IPS-NIHi7 (cell line): ENCODE measurements at regions not wholly inside any gene's neighbourhood (a gene's known extent, or its start where the extent isn't known, plus 50 kb on each side); places are given as distances from the start of the nearest gene placed in this dataset.
"Not testable (repeated sequence)": the region's sequence is repeated elsewhere in the genome, so short reads cannot be mapped to it uniquely, and the experiment has no call there.

Source experiments
- DNase-seq: peaks from one replicate; pipeline ENCODE4 v3.0.0; 2012; ENCODE audit warnings: mixed read lengths; ENCODE audit errors: extremely low spot score

GRCh38 chr5:154702477-154702876 is 52.7 kb upstream of the LARP1 start:
- DNase-seq = no peak

- not testable (repeated sequence) for DNase-seq
These were observed 53.5 kb upstream of the LARP1 start for GRCh38 chr5:154701725-154702124.

DNA sequence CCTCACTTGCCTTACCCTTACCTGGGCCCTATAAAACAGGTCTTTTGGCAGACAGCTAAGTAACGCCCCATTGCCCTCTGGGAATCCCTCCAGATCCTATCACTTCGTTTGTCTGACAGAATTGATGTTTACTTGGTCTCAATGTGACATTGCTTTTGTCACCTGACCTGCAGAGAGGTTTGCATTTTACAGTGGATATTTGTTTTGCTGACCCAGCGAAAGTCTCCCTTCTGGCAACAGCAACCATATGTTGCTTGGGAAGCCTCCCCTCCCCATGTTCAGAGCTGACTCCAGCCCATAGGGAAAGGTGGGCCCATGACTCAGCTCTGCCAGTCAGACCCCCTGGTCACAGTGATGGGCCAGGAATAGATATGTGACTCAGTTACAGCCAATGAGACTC is 54.0 kb upstream of the LARP1 start:
- DNase-seq = peak; percentile 14

GRCh38 chr5:154700289-154700928 is 54.8 kb upstream of the LARP1 start:
- DNase-seq = not testable (repeated sequence)

GRCh38 chr5:154698763-154699162 is 56.4 kb upstream of the LARP1 start:
- DNase-seq = no peak

DNA sequence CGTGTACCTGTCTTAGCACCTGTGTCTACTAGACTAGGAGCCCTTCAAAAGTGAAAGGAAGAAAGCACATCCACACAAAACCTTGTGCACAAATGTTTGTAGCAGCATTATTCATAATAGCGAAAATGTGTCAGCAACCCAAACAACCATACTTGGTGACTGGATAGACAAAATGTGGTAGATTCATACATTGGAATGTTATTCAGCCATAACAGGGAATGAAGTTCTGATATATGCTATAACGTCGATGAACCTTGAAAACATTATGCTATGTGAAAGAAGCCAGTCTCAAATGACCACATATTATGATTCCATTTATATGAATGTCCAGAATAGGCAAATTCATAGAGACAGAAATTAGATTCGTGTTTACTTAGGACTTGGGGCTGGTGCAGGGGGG is 57.8 kb upstream of the LARP1 start:
- no peak for DNase-seq

- DNase-seq = no peak
These were observed 58.3 kb upstream of the LARP1 start for GRCh38 chr5:154696891-154697290.

GRCh38 chr5:154694159-154694558 is 61.0 kb upstream of the LARP1 start:
- DNase-seq = no peak

DNA sequence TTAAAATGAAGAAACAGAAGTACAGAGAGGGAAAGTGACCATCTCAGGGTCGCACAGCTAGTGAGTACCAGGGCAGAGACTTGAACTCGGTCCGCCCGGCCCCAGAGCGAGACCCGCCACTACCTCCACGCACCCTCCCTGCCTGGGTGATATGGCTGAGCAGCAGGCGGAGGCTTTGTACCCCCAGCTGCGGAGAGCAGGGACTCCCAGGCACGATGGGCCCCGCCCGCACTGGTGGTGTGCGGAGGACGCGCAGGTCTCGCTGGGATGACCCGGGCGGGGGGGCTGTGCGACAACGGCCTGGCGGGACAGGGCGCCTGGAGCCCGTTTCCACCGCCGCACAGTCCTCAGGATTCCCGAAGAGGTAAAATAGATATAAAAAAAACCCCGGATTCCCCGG is 64.7 kb upstream of the LARP1 start:
- DNase-seq = no peak

DNA sequence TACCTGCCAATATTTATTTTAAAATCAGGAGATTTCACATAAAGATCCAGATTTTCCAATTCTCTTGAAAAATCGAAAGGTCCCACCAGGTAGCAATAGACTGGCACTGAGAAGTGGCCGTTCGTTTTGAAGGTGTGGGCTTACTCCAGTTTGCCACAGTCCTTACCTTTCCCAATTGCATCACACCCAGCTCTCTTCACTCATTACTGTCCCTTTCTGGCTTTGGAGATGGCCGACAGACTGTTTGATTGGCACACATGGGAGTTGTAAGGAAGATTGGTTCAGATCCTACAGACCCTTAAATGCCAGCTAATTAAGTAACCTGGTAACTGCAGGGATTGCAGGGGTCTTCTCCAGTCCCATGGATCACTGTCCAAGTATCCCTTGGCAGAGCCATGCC is 68.7 kb upstream of the LARP1 start:
- no peak for DNase-seq

DNA sequence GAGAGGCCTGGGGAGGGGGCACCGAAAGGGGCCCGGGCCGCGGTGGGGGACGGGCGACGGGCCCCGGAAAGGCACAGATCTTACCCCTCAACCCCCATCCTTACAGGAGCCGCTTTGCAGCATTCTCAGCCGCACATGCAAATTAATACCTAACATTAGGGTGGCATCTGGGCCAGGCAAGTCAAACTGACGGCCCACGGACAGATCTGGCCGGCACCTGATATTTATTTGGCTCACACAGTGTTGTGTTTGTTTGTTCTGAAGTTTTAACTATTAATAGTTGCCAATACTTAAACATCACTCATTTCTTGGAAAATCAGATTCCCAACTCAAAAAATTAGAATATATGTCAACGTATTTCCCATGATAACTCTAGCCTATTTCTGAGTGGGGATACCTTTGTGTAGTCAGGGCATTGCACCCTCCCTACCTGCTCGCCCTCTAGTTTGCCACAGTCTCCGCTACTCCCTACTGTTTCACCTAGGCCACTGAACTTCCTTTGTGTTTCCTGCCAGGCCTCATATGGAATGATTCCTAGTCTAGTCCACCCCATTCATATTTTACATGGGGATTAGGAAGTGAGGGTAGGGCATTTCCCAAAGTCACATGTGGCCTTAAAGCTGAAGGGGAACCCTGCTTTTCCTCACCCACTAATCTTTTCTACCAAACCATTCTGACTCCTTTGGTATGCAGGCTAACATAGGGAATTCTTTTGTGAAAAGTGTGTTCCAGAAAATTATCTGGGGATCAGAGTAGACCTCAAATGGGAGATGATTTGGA is 71.9 kb upstream of the LARP1 start:
- DNase-seq = no peak

DNA sequence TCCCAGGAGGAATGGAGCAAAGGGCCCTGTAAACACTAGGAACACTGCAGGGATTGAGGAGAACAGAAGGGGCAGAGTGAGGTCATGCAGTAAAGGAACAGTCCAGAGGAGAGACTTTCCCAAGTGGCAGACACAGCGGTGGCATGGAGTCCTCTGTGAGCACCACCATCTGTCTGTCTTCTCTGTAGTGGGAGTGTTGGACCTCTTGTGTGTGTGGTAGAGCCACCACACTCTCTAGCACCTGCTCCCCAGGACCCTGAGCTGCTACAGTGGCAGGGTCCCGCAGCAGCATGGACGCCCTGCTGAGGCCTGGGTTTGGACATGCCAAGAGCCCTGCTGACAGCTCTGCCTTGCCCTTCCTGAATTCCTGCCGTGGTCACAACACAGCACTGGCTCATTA is 75.7 kb upstream of the LARP1 start:
- DNase-seq = no peak

- no peak for DNase-seq
These were observed 77.3 kb upstream of the LARP1 start for GRCh38 chr5:154677921-154678320.

DNA sequence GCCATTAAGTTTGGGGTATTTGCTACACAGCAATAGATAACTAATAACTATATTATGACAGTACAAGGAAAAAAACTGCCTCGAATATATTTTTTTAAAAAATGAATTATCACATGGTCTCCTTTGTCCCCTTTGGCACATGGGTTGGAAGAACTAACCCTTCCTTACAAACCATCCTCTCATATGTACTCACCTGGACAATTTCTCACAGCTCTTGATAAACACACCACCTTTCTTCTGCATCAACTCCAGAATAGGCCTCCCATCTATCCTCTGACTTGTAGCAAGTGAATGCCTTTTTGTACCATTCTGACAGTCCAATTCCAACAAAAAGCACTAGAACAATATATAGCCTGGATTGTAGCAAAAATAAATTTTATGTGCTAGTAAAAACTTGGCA is 78.7 kb upstream of the LARP1 start:
- DNase-seq = no peak

GRCh38 chr5:154674029-154674428 is 81.1 kb upstream of the LARP1 start:
- no peak for DNase-seq

GRCh38 chr5:154673506-154673905 is 81.7 kb upstream of the LARP1 start:
- DNase-seq = no peak

DNA sequence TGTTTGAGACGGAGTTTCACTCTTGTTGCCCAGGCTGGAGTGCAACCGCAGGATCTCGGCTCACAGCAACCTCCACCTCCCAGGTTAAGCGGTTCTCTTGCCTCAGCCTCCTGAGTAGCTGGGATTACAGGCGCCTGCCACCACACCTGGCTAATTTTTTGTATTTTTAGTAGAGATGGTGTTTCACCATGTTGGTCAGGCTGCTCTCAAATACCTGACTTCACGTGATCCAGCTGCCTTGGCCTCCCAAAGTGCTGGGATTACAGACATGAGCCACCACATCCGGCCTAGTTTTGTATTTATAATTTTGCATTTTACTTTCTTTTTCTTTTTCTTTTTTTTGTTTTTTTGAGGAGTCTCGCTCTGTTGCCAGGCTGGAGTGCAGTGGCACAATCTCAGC is 85.3 kb upstream of the LARP1 start:
- DNase-seq = not testable (repeated sequence)

DNA sequence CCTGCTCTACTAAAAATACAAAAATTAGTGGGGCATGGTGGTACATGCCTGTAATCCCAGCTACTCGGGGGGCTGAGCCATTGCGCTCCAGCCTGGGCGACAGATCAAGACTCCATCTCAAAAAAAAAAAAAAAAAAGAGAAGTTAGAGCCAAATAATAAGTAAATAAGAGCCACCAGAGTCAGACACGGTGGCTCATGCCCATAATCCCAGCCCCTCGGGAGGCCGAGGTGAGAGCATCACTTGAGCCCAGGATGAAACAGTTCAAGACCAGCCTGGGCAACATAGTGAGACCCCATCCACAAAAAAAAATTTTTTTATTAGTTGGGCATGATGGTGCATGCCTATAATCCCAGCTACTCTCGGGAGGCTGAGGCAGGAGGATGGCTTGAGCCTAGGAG is 85.8 kb upstream of the LARP1 start:
- DNase-seq = no peak

GRCh38 chr5:154664869-154665268 is 90.3 kb upstream of the LARP1 start:
- DNase-seq = no peak

DNA sequence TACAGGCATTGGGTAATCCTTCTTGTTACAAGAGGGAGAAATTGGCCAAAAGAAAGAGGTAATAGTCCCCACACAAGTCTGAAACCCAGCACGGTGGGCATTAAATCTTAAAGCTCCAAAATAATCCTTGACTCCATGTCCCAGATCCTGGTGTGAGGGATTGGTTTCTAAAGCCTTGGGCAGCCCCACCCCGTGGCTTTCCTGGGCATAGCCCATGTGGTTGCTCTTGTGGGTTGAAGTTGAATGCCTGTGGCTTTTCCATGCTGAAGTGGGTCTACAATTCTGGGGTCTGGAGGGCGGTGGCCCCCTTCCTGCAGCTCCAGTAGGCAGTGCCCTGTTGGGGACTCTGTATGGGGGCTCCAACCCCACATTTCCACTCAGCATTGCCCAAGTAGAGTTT is 91.8 kb upstream of the LARP1 start:
- no peak for DNase-seq

DNA sequence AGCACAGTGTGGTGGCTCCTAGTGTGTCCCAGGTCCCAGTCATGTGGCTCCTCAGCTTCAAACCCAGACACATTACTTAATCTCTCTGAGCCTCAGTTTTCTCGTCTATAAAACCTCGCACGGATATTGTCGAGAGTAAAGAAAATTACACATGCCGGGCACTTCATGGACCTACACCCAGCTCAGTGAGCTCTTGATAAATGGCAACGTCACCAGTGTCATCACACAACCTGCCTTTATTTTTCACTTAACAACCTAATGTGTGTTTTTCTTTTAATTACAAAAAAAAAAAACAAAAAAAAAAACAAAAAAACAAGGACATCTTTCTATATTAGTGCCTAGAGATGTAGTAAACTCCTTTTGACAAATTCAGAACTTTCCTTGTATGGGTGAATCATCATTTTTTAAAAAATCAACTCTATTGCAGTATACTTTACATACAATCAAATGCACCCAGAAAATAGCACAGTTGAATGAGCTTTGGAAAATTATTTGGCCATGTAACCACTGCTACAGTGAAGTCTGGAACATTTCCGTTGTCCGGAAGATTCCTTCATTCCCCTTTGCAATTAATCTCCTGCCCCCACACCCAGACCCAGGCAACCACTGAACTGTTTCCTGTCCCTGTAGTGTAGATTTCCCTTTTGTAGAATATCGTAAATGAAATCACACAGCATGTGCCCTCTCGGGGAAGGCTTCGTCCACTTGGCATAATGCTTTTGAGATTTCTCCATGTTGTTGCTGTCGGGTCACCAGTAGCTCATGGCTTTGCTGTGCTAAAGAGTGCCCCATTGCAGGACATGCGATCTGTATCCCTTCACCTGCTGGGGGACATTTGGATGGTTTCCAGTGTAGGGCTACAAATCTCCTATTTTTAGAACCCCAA is 100.4 kb upstream of the LARP1 start:
- DNase-seq = no peak

- peak; percentile 14 for DNase-seq
These were observed 101.3 kb upstream of the LARP1 start for GRCh38 chr5:154653764-154654485.
